Mesenteric fat pad (tissue), 1 donor: ENCODE measurements at regions not wholly inside any gene's neighbourhood (a gene's known extent, or its start where the extent isn't known, plus 50 kb on each side); places are given as distances from the start of the nearest gene placed in this dataset.
"Not testable (repeated sequence)": the region's sequence is repeated elsewhere in the genome, so short reads cannot be mapped to it uniquely, and the experiment has no call there.

Experiments used
- DNase-seq: peaks from one replicate; pipeline ENCODE4 v3.0.0-alpha.2; 2020; ENCODE audit warnings: low spot score
- donor health status: DM: yes; HTN: yes; CAD: no.

- no peak for DNase-seq
These were observed 465.3 kb upstream of the CDH4 start for GRCh38 chr20:60786686-60787217.

- no peak for DNase-seq
These were observed 464.8 kb upstream of the CDH4 start for GRCh38 chr20:60787276-60787675.

GRCh38 chr20:60788070-60788469 lies 464.0 kb upstream of the CDH4 start:
- no peak for DNase-seq

- no peak for DNase-seq
These were observed 462.7 kb upstream of the CDH4 start for GRCh38 chr20:60789399-60789798.

GRCh38 chr20:60790339-60790738 lies 461.7 kb upstream of the CDH4 start:
- DNase-seq: not testable (repeated sequence)

GRCh38 chr20:60791823-60792222 lies 460.2 kb upstream of the CDH4 start:
- no peak for DNase-seq

GRCh38 chr20:60792941-60793340 lies 459.1 kb upstream of the CDH4 start:
- no peak for DNase-seq

GRCh38 chr20:60794674-60795073 lies 457.4 kb upstream of the CDH4 start:
- no peak for DNase-seq

GRCh38 chr20:60795651-60796050 lies 456.4 kb upstream of the CDH4 start:
- no peak for DNase-seq

- DNase-seq: no peak
These were observed 451.9 kb upstream of the CDH4 start for GRCh38 chr20:60800185-60800584.

- DNase-seq: no peak
These were observed 449.4 kb upstream of the CDH4 start for GRCh38 chr20:60802676-60803075.

GRCh38 chr20:60803335-60804055 lies 448.6 kb upstream of the CDH4 start:
- no peak for DNase-seq

GRCh38 chr20:60804240-60804917 lies 447.7 kb upstream of the CDH4 start:
- no peak for DNase-seq

GRCh38 chr20:60804918-60805630 lies 447.0 kb upstream of the CDH4 start:
- no peak for DNase-seq

- DNase-seq: no peak
These were observed 445.7 kb upstream of the CDH4 start for GRCh38 chr20:60806354-60806753.

- DNase-seq: no peak
These were observed 445.2 kb upstream of the CDH4 start for GRCh38 chr20:60806824-60807223.

GRCh38 chr20:60808003-60808672 lies 443.9 kb upstream of the CDH4 start:
- DNase-seq: no peak

- DNase-seq: no peak
These were observed 443.4 kb upstream of the CDH4 start for GRCh38 chr20:60808701-60809100.

GRCh38 chr20:60810561-60810960 lies 441.5 kb upstream of the CDH4 start:
- no peak for DNase-seq

GRCh38 chr20:60812561-60812960 lies 439.5 kb upstream of the CDH4 start:
- DNase-seq: no peak

- no peak for DNase-seq
These were observed 439.0 kb upstream of the CDH4 start for GRCh38 chr20:60813066-60813465.

GRCh38 chr20:60815656-60816055 lies 436.4 kb upstream of the CDH4 start:
- DNase-seq: no peak
